22Rv1 (cell line): ENCODE measurements at regions not wholly inside any gene's neighbourhood (a gene's known extent, or its start where the extent isn't known, plus 50 kb on each side); places are given as distances from the start of the nearest gene placed in this dataset.

ENCODE experiments used
- ZFX ChIP-seq: fragments of 450-650 bp; IDR thresholded peaks from 2 replicates; pipeline ENCODE4 v1.6.1; 2017; ENCODE audit warnings: antibody characterized with exemption, borderline replicate concordance
- TF ChIP-seq, protein P1 (sequence below): fragments of 450-650 bp; IDR thresholded peaks from 2 replicates; pipeline ENCODE4 v1.5.1; 2017; ENCODE audit warnings: mild to moderate bottlenecking

GRCh38 chr20:11218173-11218680, 544.4 kb upstream of the JAG1 start:
- TF ChIP-seq, protein P1, sequence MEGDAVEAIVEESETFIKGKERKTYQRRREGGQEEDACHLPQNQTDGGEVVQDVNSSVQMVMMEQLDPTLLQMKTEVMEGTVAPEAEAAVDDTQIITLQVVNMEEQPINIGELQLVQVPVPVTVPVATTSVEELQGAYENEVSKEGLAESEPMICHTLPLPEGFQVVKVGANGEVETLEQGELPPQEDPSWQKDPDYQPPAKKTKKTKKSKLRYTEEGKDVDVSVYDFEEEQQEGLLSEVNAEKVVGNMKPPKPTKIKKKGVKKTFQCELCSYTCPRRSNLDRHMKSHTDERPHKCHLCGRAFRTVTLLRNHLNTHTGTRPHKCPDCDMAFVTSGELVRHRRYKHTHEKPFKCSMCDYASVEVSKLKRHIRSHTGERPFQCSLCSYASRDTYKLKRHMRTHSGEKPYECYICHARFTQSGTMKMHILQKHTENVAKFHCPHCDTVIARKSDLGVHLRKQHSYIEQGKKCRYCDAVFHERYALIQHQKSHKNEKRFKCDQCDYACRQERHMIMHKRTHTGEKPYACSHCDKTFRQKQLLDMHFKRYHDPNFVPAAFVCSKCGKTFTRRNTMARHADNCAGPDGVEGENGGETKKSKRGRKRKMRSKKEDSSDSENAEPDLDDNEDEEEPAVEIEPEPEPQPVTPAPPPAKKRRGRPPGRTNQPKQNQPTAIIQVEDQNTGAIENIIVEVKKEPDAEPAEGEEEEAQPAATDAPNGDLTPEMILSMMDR, result no peak
- no peak for TF ChIP-seq ZFX
